HG03103 (cell line): ENCODE measurements at regions not wholly inside any gene's neighbourhood (a gene's known extent, or its start where the extent isn't known, plus 50 kb on each side); places are given as distances from the start of the nearest gene placed in this dataset.
A peak's percentile ranks its signal among the peaks of the same experiment; 100 is the strongest.

Experiments
- ATAC-seq: cut with Tn5 transposase; IDR thresholded peaks from one replicate; pipeline ENCODE4 v1.9.1; 2021; ENCODE audit warnings: low read depth; ENCODE audit not compliant: unreplicated experiment

GRCh38 chr6:17047889-17048288, 54.0 kb upstream of the STMND1 start:
- no peak for ATAC-seq

DNA sequence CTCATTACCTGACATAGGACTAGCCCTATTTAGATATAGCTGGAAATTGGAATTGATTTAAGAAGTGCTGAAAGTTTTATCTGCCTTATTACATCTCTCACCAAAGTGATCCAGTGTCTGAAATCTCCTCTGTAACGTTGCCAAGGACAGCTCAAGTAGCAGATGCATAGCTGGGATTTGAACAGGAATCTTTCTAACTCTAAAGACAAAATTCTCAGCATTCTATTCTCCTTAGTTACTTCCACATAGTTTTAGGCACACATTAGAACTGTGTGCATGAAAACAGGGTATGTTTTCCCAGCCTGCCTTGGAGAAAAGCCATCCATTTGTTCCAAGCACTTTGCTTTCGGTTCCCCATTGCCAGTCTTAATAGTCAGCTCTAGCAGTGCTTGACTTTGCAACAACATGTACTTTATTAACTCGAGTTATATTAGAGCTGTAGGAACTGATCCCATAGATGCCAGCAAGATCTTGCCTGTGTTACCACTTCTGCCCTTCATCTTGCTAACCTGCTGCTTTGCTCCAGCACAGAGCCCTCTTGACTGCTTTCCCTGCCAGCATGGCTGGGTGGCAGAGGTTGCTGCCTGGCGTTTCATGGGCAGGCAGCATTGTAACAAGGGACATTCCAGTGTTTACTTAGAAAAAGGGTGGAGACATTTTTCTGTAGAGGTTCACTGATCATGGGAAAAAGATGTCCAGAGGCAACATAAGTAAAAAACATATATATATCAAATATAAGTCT, 56.1 kb upstream of the STMND1 start:
- ATAC-seq = no peak

GRCh38 chr6:17043148-17043522, 58.7 kb upstream of the STMND1 start:
- ATAC-seq = no peak

GRCh38 chr6:17042422-17043147, 59.3 kb upstream of the STMND1 start:
- no peak for ATAC-seq

- no peak for ATAC-seq
Observed at GRCh38 chr6:17039266-17039665, 62.6 kb upstream of the STMND1 start.

GRCh38 chr6:17038316-17038715, 63.5 kb upstream of the STMND1 start:
- no peak for ATAC-seq

- no peak for ATAC-seq
Observed at GRCh38 chr6:17036065-17036393, 65.8 kb upstream of the STMND1 start.

DNA sequence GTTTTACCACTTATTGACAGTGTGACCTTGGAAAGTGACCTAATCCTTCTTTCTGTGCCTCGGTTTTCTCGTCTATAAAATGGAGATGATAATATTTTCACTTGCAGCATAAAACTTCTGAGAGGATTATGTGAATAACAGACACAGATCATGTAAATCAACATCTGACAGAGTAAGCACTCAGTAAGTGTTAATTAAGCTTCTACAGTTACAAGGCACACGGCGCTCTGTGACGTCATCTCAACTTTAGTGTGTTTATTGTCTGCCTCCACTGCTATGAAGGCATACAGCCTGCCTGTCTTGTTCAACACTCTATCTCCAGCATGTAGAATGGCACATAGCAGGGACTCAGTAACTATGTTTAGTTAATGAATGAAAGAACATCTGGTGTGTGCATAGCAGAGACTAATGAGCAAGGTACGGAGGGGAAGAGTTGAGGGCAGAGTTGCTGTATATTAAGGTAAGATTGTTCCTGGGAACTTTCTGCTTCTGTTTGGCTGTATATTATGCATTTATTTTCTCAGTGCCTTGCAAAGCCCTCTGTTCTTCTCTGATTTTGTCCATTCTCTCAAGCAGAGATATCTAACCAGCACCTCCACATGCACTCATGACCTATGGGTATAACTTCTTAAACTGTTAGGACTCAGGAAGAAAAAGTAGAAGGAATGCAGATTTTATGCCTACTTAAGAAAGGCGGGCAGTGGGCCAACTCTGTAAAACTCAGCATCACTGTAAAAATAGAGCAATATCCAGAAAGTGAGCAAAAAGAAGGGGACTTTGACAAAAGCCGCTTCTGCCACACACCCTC, 66.4 kb upstream of the STMND1 start:
- no peak for ATAC-seq

DNA sequence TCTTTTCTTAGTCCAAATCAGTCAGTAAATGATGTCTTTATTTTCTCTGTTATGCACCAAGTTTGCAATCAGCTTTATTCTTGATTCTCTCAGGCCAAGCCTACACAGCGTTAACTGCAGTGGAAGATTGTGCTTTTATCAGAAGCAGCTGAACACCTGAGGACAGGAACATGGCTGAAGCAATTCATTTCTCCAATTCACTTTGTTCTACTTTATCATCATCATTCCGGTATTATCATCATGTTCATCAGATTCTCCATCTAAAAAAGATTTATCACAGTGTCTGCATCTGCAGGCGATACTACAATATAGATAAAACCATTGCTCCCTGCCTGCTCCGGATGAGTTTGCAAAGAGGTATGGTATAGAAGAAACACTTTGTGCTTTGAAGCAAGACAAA, 68.1 kb upstream of the STMND1 start:
- ATAC-seq = no peak

DNA sequence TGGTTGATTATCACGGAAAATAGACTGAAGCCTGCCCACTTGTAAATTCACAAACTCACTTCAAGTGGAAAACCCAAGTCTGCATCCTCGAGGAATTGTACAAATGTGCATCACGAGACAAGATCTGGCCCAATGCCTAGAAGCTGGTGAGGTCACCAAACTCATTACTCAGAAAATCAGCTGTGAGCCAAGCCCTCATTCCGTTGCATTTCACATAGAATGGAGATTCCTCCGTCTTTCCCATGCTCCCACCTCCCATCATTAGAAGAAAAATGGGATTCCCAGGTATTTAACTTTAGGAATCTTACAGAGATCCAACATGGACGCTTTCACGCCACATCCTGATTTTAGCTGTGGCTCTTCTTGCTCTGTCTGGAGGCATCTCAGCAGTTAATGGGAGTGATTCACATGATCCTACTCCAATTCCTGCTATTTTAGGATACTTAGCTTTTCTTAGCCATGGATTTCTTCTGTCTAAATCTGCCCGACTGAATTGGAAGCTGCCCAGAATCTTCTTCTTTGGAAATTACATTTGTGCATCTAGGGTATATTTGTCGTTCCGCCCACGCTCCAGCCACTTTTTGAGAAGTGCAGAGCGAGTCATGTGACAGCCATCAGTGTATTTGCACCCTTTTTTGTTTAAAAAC, 68.7 kb upstream of the STMND1 start:
- ATAC-seq = no peak

DNA sequence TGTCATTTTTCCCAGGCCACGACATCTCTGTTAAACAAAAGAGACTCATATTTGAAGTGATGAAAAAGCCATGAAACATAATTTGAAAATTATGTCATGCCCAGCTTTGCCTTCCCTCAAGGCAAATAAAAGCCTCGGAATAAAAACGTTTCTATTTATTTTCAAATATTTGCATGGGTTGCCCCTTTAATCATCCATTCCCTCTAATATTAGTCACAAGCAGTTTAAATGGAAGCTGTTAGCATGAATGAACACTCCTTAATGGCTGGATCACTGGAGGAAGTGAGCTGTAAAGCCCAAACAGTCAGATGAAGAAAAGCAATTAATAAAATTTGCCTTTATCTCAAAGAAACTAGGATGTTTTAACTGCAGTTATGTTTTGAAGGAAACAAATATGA, 69.3 kb upstream of the STMND1 start:
- no peak for ATAC-seq

GRCh38 chr6:17031961-17032360, 69.9 kb upstream of the STMND1 start:
- no peak for ATAC-seq

- no peak for ATAC-seq
Observed at GRCh38 chr6:17027441-17027840, 74.4 kb upstream of the STMND1 start.

- peak; percentile 79 for ATAC-seq
Observed at GRCh38 chr6:17022604-17023003, 79.2 kb upstream of the STMND1 start.

DNA sequence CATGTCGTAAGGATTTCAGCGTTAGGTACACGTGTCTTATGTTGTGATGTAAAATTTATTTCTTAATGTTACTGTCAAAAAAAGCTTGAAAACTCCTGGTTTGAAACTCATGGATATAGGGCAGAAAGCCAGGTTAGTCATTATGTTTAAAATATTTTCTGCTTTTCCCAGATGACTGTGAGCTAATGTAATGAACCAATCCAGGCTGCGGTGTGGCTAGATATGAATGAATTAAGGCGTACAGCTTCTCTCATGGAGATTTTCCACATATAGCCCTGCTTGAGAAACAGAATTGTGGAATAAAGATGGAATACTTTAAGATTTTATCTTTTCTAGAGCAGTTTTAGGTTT, 80.3 kb upstream of the STMND1 start:
- no peak for ATAC-seq

DNA sequence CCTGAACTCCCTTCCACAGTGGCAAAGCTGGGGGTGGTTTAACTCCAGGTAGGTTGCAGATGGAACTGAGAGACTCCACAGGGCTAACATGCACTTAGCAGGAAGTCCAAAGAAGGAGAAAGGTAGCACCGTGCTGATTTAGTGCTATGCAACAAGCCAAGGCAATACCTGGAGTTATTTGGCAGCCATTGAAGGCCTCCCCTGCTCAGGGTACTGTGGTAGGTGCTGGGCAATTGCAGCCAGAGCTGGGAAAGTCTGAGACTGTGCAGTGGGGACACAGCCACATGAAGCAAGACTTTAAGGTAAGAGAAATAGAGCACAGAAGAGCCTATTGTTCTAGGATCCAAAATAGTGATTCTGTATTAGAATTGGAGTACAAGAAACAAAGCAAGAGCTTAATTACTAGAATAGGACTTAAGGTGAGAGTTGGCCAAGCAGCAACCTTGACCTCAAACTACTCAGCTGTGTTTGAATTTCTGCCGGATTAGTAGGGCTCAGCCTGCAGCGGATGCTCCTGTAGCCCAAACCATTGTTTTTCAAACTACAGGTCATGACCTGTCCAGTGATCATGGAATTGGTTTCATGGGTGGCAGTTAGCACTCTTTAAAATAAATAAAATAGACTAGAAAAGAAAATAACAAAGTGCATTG, 80.8 kb upstream of the STMND1 start:
- ATAC-seq = no peak

DNA sequence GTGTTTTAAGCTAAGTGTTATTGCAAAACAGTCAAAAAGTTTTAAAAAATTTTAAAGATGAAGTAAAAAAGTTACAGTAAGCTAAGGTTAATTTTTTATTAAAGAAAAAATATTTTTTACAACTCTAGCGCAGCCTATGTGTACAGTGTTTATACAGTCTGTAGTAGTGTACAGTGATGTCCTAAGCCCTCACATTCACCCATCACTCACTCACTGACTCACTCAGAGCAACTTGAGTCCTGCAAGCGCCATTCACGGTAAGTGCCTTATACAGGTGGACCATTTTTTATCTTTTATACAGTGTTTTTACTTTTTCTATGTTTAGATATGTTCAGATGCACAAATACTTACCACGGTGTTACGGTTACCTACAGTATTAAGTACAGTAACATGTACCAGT, 83.4 kb upstream of the STMND1 start:
- no peak for ATAC-seq

GRCh38 chr6:17017416-17017815, 84.4 kb upstream of the STMND1 start:
- no peak for ATAC-seq

GRCh38 chr6:17015551-17016381, 86.1 kb upstream of the STMND1 start:
- no peak for ATAC-seq

DNA sequence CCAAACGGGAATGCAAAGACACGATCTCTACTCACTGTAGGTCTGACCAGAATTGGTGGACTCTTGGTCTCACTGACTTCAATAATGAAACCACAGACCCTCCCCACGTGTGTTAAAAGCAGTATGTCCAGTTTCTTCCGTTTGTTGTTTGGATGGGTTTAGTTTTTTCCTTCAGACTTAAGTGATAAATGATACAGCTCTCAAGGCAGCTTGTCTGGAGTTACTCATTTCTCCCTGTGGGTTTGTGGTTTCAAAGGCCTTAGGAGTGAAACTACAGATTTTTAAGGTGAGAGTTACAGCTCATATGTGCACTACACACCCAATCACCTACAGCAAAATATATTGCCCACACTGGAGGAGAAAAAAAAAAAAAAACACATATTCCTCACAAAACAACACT, 86.7 kb upstream of the STMND1 start:
- peak; percentile 92 for ATAC-seq
